HG02610 (cell line): ENCODE measurements at regions not wholly inside any gene's neighbourhood (a gene's known extent, or its start where the extent isn't known, plus 50 kb on each side); places are given as distances from the start of the nearest gene placed in this dataset.

Experiments
- ATAC-seq: cut with Tn5 transposase; IDR thresholded peaks from one replicate; pipeline ENCODE4 v1.9.1; 2021; ENCODE audit warnings: mild to moderate bottlenecking, moderate library complexity; ENCODE audit not compliant: unreplicated experiment

GRCh38 chr5:67318746-67319145 lies 122.1 kb upstream of the CD180 start:
- no peak for ATAC-seq

- no peak for ATAC-seq
These were observed 121.0 kb upstream of the CD180 start for GRCh38 chr5:67317603-67318002.

GRCh38 chr5:67316695-67317094 lies 120.1 kb upstream of the CD180 start:
- ATAC-seq = no peak

GRCh38 chr5:67315082-67315989 lies 118.7 kb upstream of the CD180 start:
- no peak for ATAC-seq

- no peak for ATAC-seq
These were observed 115.1 kb upstream of the CD180 start for GRCh38 chr5:67311701-67312100.

- ATAC-seq = no peak
These were observed 114.6 kb upstream of the CD180 start for GRCh38 chr5:67311208-67311607.

- ATAC-seq = no peak
These were observed 114.1 kb upstream of the CD180 start for GRCh38 chr5:67310740-67311139.

- no peak for ATAC-seq
These were observed 113.6 kb upstream of the CD180 start for GRCh38 chr5:67310169-67310568.

GRCh38 chr5:67308988-67309688 lies 112.5 kb upstream of the CD180 start:
- ATAC-seq = no peak

- ATAC-seq = no peak
These were observed 110.5 kb upstream of the CD180 start for GRCh38 chr5:67306965-67307607.

GRCh38 chr5:67305913-67306710 lies 109.5 kb upstream of the CD180 start:
- peak; percentile 70 for ATAC-seq

- ATAC-seq = no peak
These were observed 108.8 kb upstream of the CD180 start for GRCh38 chr5:67305401-67305800.

- no peak for ATAC-seq
These were observed 106.8 kb upstream of the CD180 start for GRCh38 chr5:67303356-67303755.

- no peak for ATAC-seq
These were observed 104.8 kb upstream of the CD180 start for GRCh38 chr5:67301285-67301903.

- ATAC-seq = no peak
These were observed 103.7 kb upstream of the CD180 start for GRCh38 chr5:67300326-67300725.

- ATAC-seq = no peak
These were observed 102.7 kb upstream of the CD180 start for GRCh38 chr5:67299231-67299735.

GRCh38 chr5:67297802-67298532 lies 101.4 kb upstream of the CD180 start:
- no peak for ATAC-seq

- ATAC-seq = no peak
These were observed 100.8 kb upstream of the CD180 start for GRCh38 chr5:67297376-67297775.

GRCh38 chr5:67294266-67294938 lies 97.8 kb upstream of the CD180 start:
- no peak for ATAC-seq
